Small intestine (tissue), 7 donors: ENCODE measurements at regions not wholly inside any gene's neighbourhood (a gene's known extent, or its start where the extent isn't known, plus 50 kb on each side); places are given as distances from the start of the nearest gene placed in this dataset.

Experiments
- DNase-seq, 2 donors: peaks; one replicate each; pipeline versions ENCODE4 v3.0.0 to v3.0.0-alpha.2; 2013
- FAIRE-seq: peaks from 2 replicates; lab custom pipeline; 2012; peaks lifted over from hg19 to GRCh38; lab: Jason Lieb, UNC
- H3K27ac ChIP-seq, 3 donors: one replicate each; pipeline ENCODE4 v1.5.1; 2013; ENCODE audit warnings: low read length in 2 of 3, mild to moderate bottlenecking in 2 of 3, control low read depth in 1 of 3, inconsistent platforms in 1 of 3, low read depth in 1 of 3, moderate library complexity in 1 of 3
- H3K27me3 ChIP-seq, 3 donors: one replicate each; pipeline ENCODE4 v1.6.1; 2013; ENCODE audit warnings: low read length in 3 of 3, inconsistent platforms in 1 of 3; ENCODE audit not compliant: control insufficient read depth in 3 of 3, insufficient read depth in 3 of 3
- H3K36me3 ChIP-seq, 3 donors: one replicate each; pipeline ENCODE4 v1.6.1; 2013; ENCODE audit warnings: low read length in 3 of 3, inconsistent platforms in 1 of 3, low read depth in 1 of 3, mild to moderate bottlenecking in 1 of 3, moderate library complexity in 1 of 3; ENCODE audit not compliant: control insufficient read depth in 3 of 3, insufficient read depth in 2 of 3
- H3K4me1 ChIP-seq, 3 donors: one replicate each; pipeline ENCODE4 v1.6.1; 2013; ENCODE audit warnings: low read length in 2 of 3, inconsistent platforms in 1 of 3, low read depth in 1 of 3, mild to moderate bottlenecking in 1 of 3, moderate library complexity in 1 of 3; ENCODE audit not compliant: control insufficient read depth in 3 of 3, insufficient read depth in 2 of 3
- H3K4me3 ChIP-seq, 3 donors: one replicate each; pipeline ENCODE4 v1.5.1; 2013; ENCODE audit warnings: low read length in 3 of 3, control low read depth in 1 of 3, inconsistent platforms in 1 of 3, low read depth in 1 of 3, mild to moderate bottlenecking in 1 of 3, moderate library complexity in 1 of 3
- H3K9me3 ChIP-seq, 2 donors: one replicate each; pipeline ENCODE4 v1.6.1; 2013; ENCODE audit warnings: low read depth in 1 of 2, low read length in 1 of 2; ENCODE audit not compliant: control insufficient read depth in 2 of 2, insufficient read depth in 1 of 2
- WGBS, 3 donors: extraction: QIAGEN DNeasy Blood & Tissue Kit; methylation state at CpG; one replicate each; pipeline ENCODE4 v1.1.7; 2013; 5-methylcytosine and 5-hydroxymethylcytosine counted together
- donor health status: healthy with polysubstance abuse.
- donor health status: control.
- donor health status: control.
- donor health status: Bipolar disorder and iron deficiency.
- donor health status: healthy.

GRCh38 chr2:204024503-204024902, 87.9 kb downstream of the ICOS start:
- 9 to 29% (median 9%) methylated on average over 1 of the region's 1 CpG for WGBS, 3 donors
- Histone ChIP-seq H3K27ac (no peak overlapping the region), H3K9me3 (no peaks in the 10 kb centered on the region), H3K4me3 (no peak overlapping the region), H3K4me1 (no peaks in the 10 kb centered on the region), H3K36me3 (no peaks in the 10 kb centered on the region), H3K27me3 (peaks cover 0 to 3% (median 0%) of the 10 kb centered on the region in 3 donors)
- FAIRE-seq (no peak), DNase-seq (peak; percentile 14 to 42)

GRCh38 chr2:204024906-204025475, 88.4 kb downstream of the ICOS start:
- no peak overlapping the region for H3K27ac ChIP-seq
- no peak for DNase-seq
- no peaks in the 10 kb centered on the region for H3K9me3 ChIP-seq
- no peaks in the 10 kb centered on the region for H3K36me3 ChIP-seq
- no peak overlapping the region for H3K4me3 ChIP-seq
- no peak for FAIRE-seq
- H3K4me1 ChIP-seq = no peaks in the 10 kb centered on the region
- 74 to 80% (median 74%) methylated on average over 6 of the region's 6 CpGs for WGBS, 3 donors
- peaks cover 0 to 3% (median 0%) of the 10 kb centered on the region in 3 donors for H3K27me3 ChIP-seq

- Histone ChIP-seq H3K4me3 (no peak overlapping the region), H3K4me1 (no peaks in the 10 kb centered on the region), H3K36me3 (no peaks in the 10 kb centered on the region), H3K27me3 (peaks cover 0 to 3% (median 0%) of the 10 kb centered on the region in 3 donors), H3K27ac (no peak overlapping the region), H3K9me3 (no peaks in the 10 kb centered on the region)
- DNase-seq (no peak), FAIRE-seq (no peak)
- 82 to 90% (median 87%) methylated on average over 3 of the region's 3 CpGs for WGBS, 3 donors
These were observed 89.7 kb downstream of the ICOS start for GRCh38 chr2:204026294-204026693.

GRCh38 chr2:204027091-204027490, 90.5 kb downstream of the ICOS start:
- FAIRE-seq (no peak), DNase-seq (no peak)
- 18 to 41% (median 21%) methylated on average over 3 of the region's 3 CpGs for WGBS, 3 donors
- Histone ChIP-seq H3K9me3 (no peaks in the 10 kb centered on the region), H3K36me3 (no peaks in the 10 kb centered on the region), H3K27me3 (peaks cover 0 to 3% (median 0%) of the 10 kb centered on the region in 3 donors), H3K4me3 (no peak overlapping the region), H3K4me1 (no peaks in the 10 kb centered on the region), H3K27ac (no peak overlapping the region)

GRCh38 chr2:204030322-204030721, 93.8 kb downstream of the ICOS start:
- DNase-seq = no peak
- Histone ChIP-seq H3K4me1 (no peaks in the 10 kb centered on the region), H3K27me3 (no peaks in the 10 kb centered on the region), H3K9me3 (no peaks in the 10 kb centered on the region), H3K4me3 (no peak overlapping the region), H3K36me3 (no peaks in the 10 kb centered on the region), H3K27ac (no peak overlapping the region)
- 60 to 87% (median 76%) methylated on average over 2 of the region's 2 CpGs for whole genome bisulfite sequencing, 3 donors
- no peak for FAIRE-seq

GRCh38 chr2:204031056-204031455, 94.5 kb downstream of the ICOS start:
- Histone ChIP-seq H3K4me1 (no peaks in the 10 kb centered on the region), H3K27ac (no peak overlapping the region), H3K27me3 (no peaks in the 10 kb centered on the region), H3K4me3 (no peak overlapping the region), H3K9me3 (no peaks in the 10 kb centered on the region), H3K36me3 (no peaks in the 10 kb centered on the region)
- no peak for FAIRE-seq
- DNase-seq = peak in 1 of 2 donors; percentile 15
- 16 to 37% (median 35%) methylated on average over 4 of the region's 4 CpGs for WGBS, 3 donors

- Histone ChIP-seq H3K9me3 (no peaks in the 10 kb centered on the region), H3K27me3 (no peaks in the 10 kb centered on the region), H3K4me3 (no peak overlapping the region), H3K27ac (no peak overlapping the region), H3K36me3 (no peaks in the 10 kb centered on the region), H3K4me1 (no peaks in the 10 kb centered on the region)
- WGBS, 3 donors = 89 to 98% (median 89%) methylated on average over 1 of the region's 1 CpG
- no peak for DNase-seq
- no peak for FAIRE-seq
These were observed 95.7 kb downstream of the ICOS start for GRCh38 chr2:204032301-204032700.

- 83 to 92% (median 92%) methylated on average over 8 of the region's 8 CpGs for WGBS, 3 donors
These were observed 97.3 kb downstream of the ICOS start for GRCh38 chr2:204033611-204034495.

More at GRCh38 chr2:204033611-204034495, 97.3 kb downstream of the ICOS start:
- Histone ChIP-seq H3K4me1 (no peaks in the 10 kb centered on the region), H3K9me3 (no peaks in the 10 kb centered on the region), H3K27me3 (no peaks in the 10 kb centered on the region), H3K36me3 (no peaks in the 10 kb centered on the region), H3K27ac (no peak overlapping the region), H3K4me3 (no peak overlapping the region)
- FAIRE-seq (no peak), DNase-seq (no peak)
